Progenitor cell of endocrine pancreas (in vitro differentiated cells): ENCODE measurements at regions not wholly inside any gene's neighbourhood (a gene's known extent, or its start where the extent isn't known, plus 50 kb on each side); places are given as distances from the start of the nearest gene placed in this dataset.

Source experiments
- DNase-seq: peaks from one replicate; pipeline ENCODE4 v3.0.0; 2021; ENCODE audit warnings: low spot score; ENCODE audit not compliant: unreplicated experiment
- H3K27ac Mint-ChIP-seq: 2 replicates; pipeline ENCODE4 v1.8.0; 2021; ENCODE audit warnings: mild to moderate bottlenecking, moderate library complexity, mixed read lengths
- H3K27me3 Mint-ChIP-seq: 2 replicates; pipeline ENCODE4 v1.8.0; 2021; ENCODE audit warnings: mixed read lengths
- H3K36me3 Mint-ChIP-seq: 2 replicates; pipeline ENCODE4 v1.8.0; 2022; ENCODE audit warnings: mixed read lengths; ENCODE audit not compliant: insufficient read depth
- H3K4me1 Mint-ChIP-seq: 2 replicates; pipeline ENCODE4 v1.8.0; 2021; ENCODE audit warnings: low read depth, mixed read lengths
- H3K4me3 Mint-ChIP-seq: 2 replicates; pipeline ENCODE4 v1.8.0; 2021; ENCODE audit warnings: low read depth, mild to moderate bottlenecking, moderate library complexity, mixed read lengths
- H3K9me3 Mint-ChIP-seq: 2 replicates; pipeline ENCODE4 v1.8.0; 2021; ENCODE audit warnings: low read depth, mixed read lengths
- TF ChIP-seq, protein P1 (sequence below): fragments of 200-600 bp; sonication (generic); IDR thresholded peaks from one replicate; pipeline ENCODE4 v1.5.0; 2021; ENCODE audit warnings: antibody characterized with exemption, mild to moderate bottlenecking; ENCODE audit not compliant: unreplicated experiment

DNA sequence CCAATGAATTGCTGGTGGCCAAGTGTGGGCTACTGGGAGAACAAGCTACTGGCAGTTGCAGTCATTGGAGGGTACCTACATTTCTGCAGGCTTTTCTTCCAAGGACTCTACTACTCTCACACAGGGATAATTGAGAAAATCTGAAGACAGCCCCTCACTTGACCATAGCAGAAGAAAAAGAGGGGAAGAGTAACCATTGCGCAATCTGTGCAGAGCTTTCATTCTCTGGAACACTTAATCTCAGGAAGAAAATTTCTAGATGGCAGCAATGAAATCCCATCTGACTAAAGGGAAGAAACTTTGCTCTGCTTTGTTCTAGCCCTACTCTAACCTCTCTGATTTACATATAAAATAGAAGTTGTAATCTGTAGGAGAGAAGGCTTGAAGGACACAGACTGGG lies 1239.6 kb upstream of the SORCS1 start:
- no peak overlapping the region for H3K27ac Mint-ChIP-seq
- no peak for DNase-seq
- no peak overlapping the region for H3K4me3 Mint-ChIP-seq
- peaks cover 14% of the 10 kb centered on the region for H3K9me3 Mint-ChIP-seq
- peaks cover 21% of the 10 kb centered on the region for H3K4me1 Mint-ChIP-seq
- H3K27me3 Mint-ChIP-seq: no peaks in the 10 kb centered on the region
- peaks cover 3% of the 10 kb centered on the region for H3K36me3 Mint-ChIP-seq
- TF ChIP-seq, protein P1, sequence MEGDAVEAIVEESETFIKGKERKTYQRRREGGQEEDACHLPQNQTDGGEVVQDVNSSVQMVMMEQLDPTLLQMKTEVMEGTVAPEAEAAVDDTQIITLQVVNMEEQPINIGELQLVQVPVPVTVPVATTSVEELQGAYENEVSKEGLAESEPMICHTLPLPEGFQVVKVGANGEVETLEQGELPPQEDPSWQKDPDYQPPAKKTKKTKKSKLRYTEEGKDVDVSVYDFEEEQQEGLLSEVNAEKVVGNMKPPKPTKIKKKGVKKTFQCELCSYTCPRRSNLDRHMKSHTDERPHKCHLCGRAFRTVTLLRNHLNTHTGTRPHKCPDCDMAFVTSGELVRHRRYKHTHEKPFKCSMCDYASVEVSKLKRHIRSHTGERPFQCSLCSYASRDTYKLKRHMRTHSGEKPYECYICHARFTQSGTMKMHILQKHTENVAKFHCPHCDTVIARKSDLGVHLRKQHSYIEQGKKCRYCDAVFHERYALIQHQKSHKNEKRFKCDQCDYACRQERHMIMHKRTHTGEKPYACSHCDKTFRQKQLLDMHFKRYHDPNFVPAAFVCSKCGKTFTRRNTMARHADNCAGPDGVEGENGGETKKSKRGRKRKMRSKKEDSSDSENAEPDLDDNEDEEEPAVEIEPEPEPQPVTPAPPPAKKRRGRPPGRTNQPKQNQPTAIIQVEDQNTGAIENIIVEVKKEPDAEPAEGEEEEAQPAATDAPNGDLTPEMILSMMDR: no peak

- TF ChIP-seq, protein P1: no peak
- Mint-ChIP-seq H3K9me3 (peaks cover under 1% of the 10 kb centered on the region), H3K4me1 (peaks cover 39% of the 10 kb centered on the region), H3K4me3 (no peak overlapping the region), H3K27ac (no peak overlapping the region), H3K27me3 (no peaks in the 10 kb centered on the region), H3K36me3 (no peaks in the 10 kb centered on the region)
- no peak for DNase-seq
Measured at GRCh38 chr10:108399465-108399864, 1235.0 kb upstream of the SORCS1 start.

- no peak for DNase-seq
- TF ChIP-seq, protein P1: no peak
- Mint-ChIP-seq H3K4me1 (peaks cover 21% of the 10 kb centered on the region), H3K4me3 (no peak overlapping the region), H3K27me3 (no peaks in the 10 kb centered on the region), H3K9me3 (peaks cover 3% of the 10 kb centered on the region), H3K27ac (no peak overlapping the region), H3K36me3 (no peaks in the 10 kb centered on the region)
Measured at GRCh38 chr10:108393089-108393488, 1228.6 kb upstream of the SORCS1 start.

- H3K9me3 Mint-ChIP-seq: peaks cover 3% of the 10 kb centered on the region
- H3K27ac Mint-ChIP-seq: no peak overlapping the region
- H3K4me1 Mint-ChIP-seq: peaks cover 16% of the 10 kb centered on the region
- TF ChIP-seq, protein P1: no peak
- no peaks in the 10 kb centered on the region for H3K36me3 Mint-ChIP-seq
- H3K4me3 Mint-ChIP-seq: no peak overlapping the region
- no peak for DNase-seq
- no peaks in the 10 kb centered on the region for H3K27me3 Mint-ChIP-seq
Measured at GRCh38 chr10:108392286-108392685, 1227.8 kb upstream of the SORCS1 start.

GRCh38 chr10:108388706-108389105 lies 1224.2 kb upstream of the SORCS1 start:
- no peak for DNase-seq
- no peak overlapping the region for H3K4me3 Mint-ChIP-seq
- no peak overlapping the region for H3K27ac Mint-ChIP-seq
- H3K27me3 Mint-ChIP-seq: no peaks in the 10 kb centered on the region
- TF ChIP-seq, protein P1: no peak
- peaks cover 3% of the 10 kb centered on the region for H3K4me1 Mint-ChIP-seq
- no peaks in the 10 kb centered on the region for H3K36me3 Mint-ChIP-seq
- H3K9me3 Mint-ChIP-seq: no peaks in the 10 kb centered on the region
